ENCODE measurements at regions not wholly inside any gene's neighbourhood (a gene's known extent, or its start where the extent isn't known, plus 50 kb on each side); places are given as distances from the start of the nearest gene placed in this dataset.

DNA sequence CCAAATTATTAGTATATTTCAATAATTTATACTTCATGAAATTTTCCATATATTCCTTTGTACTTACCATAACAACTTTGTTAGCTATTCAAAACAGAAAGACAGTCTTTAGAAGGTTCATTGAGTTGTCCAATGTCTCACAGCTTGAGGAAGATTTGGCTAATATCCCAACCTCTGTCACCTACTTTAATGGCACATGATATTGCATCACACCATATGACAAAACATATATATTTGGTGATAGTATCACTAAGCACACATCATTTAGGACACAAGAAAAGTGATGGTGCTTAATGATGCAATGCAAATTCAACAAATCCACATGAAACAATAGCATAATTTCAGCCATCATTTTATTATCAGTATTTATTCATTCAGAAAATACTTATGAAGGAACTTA, 122.0 kb upstream of the BRINP3 start:
- in situ Hi-C loops (cut with HindIII; ENCODE audit: low pct_ligation_motif_present, low sequenced_read_pairs): no loop called here
- Histone ChIP-seq H3K27ac (no peak overlapping the region), H3K4me3 (ENCODE audit: low read depth, low read length) (no peak overlapping the region), H3K27me3 (replicated peaks) (no peaks in the 10 kb centered on the region), H3K36me3 (replicated peaks) (no peaks in the 10 kb centered on the region)
- DNase-seq: no peak
- TF ChIP-seq, protein P1, sequence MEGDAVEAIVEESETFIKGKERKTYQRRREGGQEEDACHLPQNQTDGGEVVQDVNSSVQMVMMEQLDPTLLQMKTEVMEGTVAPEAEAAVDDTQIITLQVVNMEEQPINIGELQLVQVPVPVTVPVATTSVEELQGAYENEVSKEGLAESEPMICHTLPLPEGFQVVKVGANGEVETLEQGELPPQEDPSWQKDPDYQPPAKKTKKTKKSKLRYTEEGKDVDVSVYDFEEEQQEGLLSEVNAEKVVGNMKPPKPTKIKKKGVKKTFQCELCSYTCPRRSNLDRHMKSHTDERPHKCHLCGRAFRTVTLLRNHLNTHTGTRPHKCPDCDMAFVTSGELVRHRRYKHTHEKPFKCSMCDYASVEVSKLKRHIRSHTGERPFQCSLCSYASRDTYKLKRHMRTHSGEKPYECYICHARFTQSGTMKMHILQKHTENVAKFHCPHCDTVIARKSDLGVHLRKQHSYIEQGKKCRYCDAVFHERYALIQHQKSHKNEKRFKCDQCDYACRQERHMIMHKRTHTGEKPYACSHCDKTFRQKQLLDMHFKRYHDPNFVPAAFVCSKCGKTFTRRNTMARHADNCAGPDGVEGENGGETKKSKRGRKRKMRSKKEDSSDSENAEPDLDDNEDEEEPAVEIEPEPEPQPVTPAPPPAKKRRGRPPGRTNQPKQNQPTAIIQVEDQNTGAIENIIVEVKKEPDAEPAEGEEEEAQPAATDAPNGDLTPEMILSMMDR (IDR thresholded peaks at IDR 0.05; ENCODE audit: low read depth, low read length, missing control alignments): no peak

DNA sequence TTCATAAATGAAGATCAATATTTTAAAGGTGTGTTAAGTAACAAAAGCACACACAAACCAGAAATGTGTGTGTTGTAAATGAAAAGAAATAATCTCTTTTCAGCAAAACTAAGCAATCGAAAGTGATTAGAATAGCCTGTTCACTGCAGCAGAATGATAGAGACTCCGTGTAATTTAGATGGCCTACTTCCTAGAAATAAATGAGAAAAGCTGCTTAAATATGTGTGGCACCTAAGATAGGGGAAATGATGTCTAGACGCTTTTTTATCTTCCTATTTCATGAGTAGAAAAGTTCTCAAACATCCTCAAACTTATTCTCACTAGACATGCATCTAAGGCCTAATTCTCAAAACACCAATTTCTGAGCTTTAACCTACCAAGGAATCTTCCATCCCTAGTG, 124.7 kb upstream of the BRINP3 start:
- H3K27me3 ChIP-seq (replicated peaks): no peaks in the 10 kb centered on the region
- DNase-seq: no peak
- TF ChIP-seq, protein P1 (IDR thresholded peaks at IDR 0.05; ENCODE audit: low read depth, low read length, missing control alignments): no peak
- H3K27ac ChIP-seq: no peak overlapping the region
- H3K4me3 ChIP-seq (ENCODE audit: low read depth, low read length): no peak overlapping the region
- in situ Hi-C loops (cut with HindIII; ENCODE audit: low pct_ligation_motif_present, low sequenced_read_pairs): no loop called here
- no peaks in the 10 kb centered on the region for H3K36me3 ChIP-seq (replicated peaks)

- Histone ChIP-seq H3K36me3 (replicated peaks) (no peaks in the 10 kb centered on the region), H3K27me3 (replicated peaks) (no peaks in the 10 kb centered on the region), H3K27ac (no peak overlapping the region), H3K4me3 (ENCODE audit: low read depth, low read length) (no peak overlapping the region)
- in situ Hi-C loops (cut with HindIII; ENCODE audit: low pct_ligation_motif_present, low sequenced_read_pairs): no loop called here
- TF ChIP-seq, protein P1 (IDR thresholded peaks at IDR 0.05; ENCODE audit: low read depth, low read length, missing control alignments): no peak
- no peak for DNase-seq
These were observed 130.6 kb upstream of the BRINP3 start for GRCh38 chr1:190608282-190608681.

- TF ChIP-seq, protein P1 (IDR thresholded peaks at IDR 0.05; ENCODE audit: low read depth, low read length, missing control alignments): no peak
- Histone ChIP-seq H3K4me3 (ENCODE audit: low read depth, low read length) (no peak overlapping the region), H3K27me3 (replicated peaks) (no peaks in the 10 kb centered on the region), H3K27ac (no peak overlapping the region), H3K36me3 (replicated peaks) (no peaks in the 10 kb centered on the region)
- in situ Hi-C loops (cut with HindIII; ENCODE audit: low pct_ligation_motif_present, low sequenced_read_pairs): no loop called here
- no peak for DNase-seq
These were observed 138.2 kb upstream of the BRINP3 start for GRCh38 chr1:190615818-190616217.

GRCh38 chr1:190616235-190616634, 138.6 kb upstream of the BRINP3 start:
- no peak overlapping the region for H3K27ac ChIP-seq
- H3K36me3 ChIP-seq (replicated peaks): no peaks in the 10 kb centered on the region
- H3K27me3 ChIP-seq (replicated peaks): no peaks in the 10 kb centered on the region
- DNase-seq: no peak
- TF ChIP-seq, protein P1 (IDR thresholded peaks at IDR 0.05; ENCODE audit: low read depth, low read length, missing control alignments): no peak
- H3K4me3 ChIP-seq (ENCODE audit: low read depth, low read length): no peak overlapping the region
- in situ Hi-C loops (cut with HindIII; ENCODE audit: low pct_ligation_motif_present, low sequenced_read_pairs): no loop called here

- H3K4me3 ChIP-seq (ENCODE audit: low read depth, low read length): no peak overlapping the region
- H3K27me3 ChIP-seq (replicated peaks): no peaks in the 10 kb centered on the region
- DNase-seq: no peak
- TF ChIP-seq, protein P1 (IDR thresholded peaks at IDR 0.05; ENCODE audit: low read depth, low read length, missing control alignments): no peak
- no peaks in the 10 kb centered on the region for H3K36me3 ChIP-seq (replicated peaks)
- in situ Hi-C loops (cut with HindIII; ENCODE audit: low pct_ligation_motif_present, low sequenced_read_pairs): no loop called here
- H3K27ac ChIP-seq: no peak overlapping the region
These were observed 142.1 kb upstream of the BRINP3 start for GRCh38 chr1:190619724-190620123.
